Tibial nerve (tissue), 4 donors: ENCODE measurements at regions not wholly inside any gene's neighbourhood (a gene's known extent, or its start where the extent isn't known, plus 50 kb on each side); places are given as distances from the start of the nearest gene placed in this dataset.

Experiments used
- EP300 ChIP-seq, 2 donors: sonication (generic); formaldehyde crosslinking; IDR thresholded peaks; one replicate each; pipeline ENCODE4 v1.6.1; 2017; ENCODE audit warnings: antibody characterized with exemption in 2 of 2, mild to moderate bottlenecking in 1 of 2
- POLR2A ChIP-seq, 2 donors: fragments of 450-650 bp; IDR thresholded peaks; one replicate each; pipeline ENCODE4 v1.6.1; 2017; ENCODE audit warnings: antibody characterized with exemption in 2 of 2, mild to moderate bottlenecking in 2 of 2, moderate library complexity in 2 of 2
- TF ChIP-seq, protein P1 (sequence below), 5 experiments: fragments of 200-600 bp in 3 of 5; fragments of 450-650 bp in 2 of 5; sonication (generic) in 3 of 5; IDR thresholded peaks; one replicate each; pipeline ENCODE4 v1.5.1; 2016 to 2019; ENCODE audit warnings: antibody characterized with exemption in 5 of 5, mild to moderate bottlenecking in 3 of 5, moderate library complexity in 2 of 5

DNA sequence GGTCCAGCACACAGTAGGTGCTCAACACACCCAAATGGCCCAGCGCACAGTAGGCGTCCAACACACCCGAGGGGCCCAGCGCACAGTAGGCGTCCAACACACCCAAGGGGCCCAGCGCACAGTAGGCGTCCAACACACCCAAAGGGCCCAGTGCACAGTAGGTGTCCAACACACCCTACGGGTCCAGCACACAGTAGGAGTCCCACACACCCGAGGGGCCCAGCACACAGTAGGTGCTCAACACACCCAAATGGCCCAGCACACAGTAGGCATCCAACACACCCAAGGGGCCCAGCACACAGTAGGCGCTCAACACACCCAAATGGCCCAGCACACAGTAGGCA lies 80.8 kb downstream of the FOXL3 start:
- TF ChIP-seq, protein P1, sequence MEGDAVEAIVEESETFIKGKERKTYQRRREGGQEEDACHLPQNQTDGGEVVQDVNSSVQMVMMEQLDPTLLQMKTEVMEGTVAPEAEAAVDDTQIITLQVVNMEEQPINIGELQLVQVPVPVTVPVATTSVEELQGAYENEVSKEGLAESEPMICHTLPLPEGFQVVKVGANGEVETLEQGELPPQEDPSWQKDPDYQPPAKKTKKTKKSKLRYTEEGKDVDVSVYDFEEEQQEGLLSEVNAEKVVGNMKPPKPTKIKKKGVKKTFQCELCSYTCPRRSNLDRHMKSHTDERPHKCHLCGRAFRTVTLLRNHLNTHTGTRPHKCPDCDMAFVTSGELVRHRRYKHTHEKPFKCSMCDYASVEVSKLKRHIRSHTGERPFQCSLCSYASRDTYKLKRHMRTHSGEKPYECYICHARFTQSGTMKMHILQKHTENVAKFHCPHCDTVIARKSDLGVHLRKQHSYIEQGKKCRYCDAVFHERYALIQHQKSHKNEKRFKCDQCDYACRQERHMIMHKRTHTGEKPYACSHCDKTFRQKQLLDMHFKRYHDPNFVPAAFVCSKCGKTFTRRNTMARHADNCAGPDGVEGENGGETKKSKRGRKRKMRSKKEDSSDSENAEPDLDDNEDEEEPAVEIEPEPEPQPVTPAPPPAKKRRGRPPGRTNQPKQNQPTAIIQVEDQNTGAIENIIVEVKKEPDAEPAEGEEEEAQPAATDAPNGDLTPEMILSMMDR (IDR thresholded peaks at IDR 0.05) = no peak
- TF ChIP-seq POLR2A (IDR thresholded peaks at IDR 0.05) (no peak), EP300 (IDR thresholded peaks at IDR 0.05) (no peak)
